HG03432 (cell line): ENCODE measurements at regions not wholly inside any gene's neighbourhood (a gene's known extent, or its start where the extent isn't known, plus 50 kb on each side); places are given as distances from the start of the nearest gene placed in this dataset.

Experiments
- ATAC-seq: cut with Tn5 transposase; IDR thresholded peaks from one replicate; pipeline ENCODE4 v1.9.1; 2021; ENCODE audit warnings: mild to moderate bottlenecking, moderate library complexity; ENCODE audit not compliant: unreplicated experiment

- ATAC-seq, result no peak
These were observed 298.2 kb upstream of the NXPH2 start for GRCh38 chr2:139078376-139078775.

DNA sequence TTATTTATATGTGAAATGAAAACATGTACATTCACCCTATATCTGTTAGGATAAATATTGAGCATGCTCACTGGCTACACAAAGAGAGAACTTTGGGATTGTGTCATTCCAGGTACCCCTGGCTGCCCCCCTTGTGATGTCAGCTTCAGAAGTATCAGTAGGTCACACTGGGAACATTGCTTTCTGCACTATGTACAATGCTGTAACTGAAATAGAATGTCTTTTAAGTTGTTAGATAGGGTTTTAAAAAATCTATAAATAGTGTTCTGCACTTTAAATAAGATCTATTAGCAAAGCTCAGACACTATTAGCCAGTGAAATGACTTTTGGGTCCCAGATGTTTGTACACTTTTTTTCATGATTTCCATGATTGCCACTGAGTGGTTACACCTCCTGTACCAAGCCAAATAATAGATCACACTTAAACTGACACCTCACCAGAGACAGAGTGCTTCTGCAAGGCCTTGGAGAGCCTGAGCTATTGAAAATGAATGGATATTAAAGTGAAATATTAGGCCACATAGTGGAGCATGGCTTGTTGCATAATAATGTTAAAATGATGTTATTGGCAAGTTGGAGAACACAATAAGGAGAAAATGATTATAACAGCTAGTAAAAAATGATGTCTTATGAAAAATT, 297.0 kb upstream of the NXPH2 start:
- ATAC-seq, result no peak

- ATAC-seq, result no peak
These were observed 287.7 kb upstream of the NXPH2 start for GRCh38 chr2:139067874-139068273.

GRCh38 chr2:139067072-139067471, 286.9 kb upstream of the NXPH2 start:
- ATAC-seq, result no peak

GRCh38 chr2:139064159-139064558, 284.0 kb upstream of the NXPH2 start:
- no peak for ATAC-seq

DNA sequence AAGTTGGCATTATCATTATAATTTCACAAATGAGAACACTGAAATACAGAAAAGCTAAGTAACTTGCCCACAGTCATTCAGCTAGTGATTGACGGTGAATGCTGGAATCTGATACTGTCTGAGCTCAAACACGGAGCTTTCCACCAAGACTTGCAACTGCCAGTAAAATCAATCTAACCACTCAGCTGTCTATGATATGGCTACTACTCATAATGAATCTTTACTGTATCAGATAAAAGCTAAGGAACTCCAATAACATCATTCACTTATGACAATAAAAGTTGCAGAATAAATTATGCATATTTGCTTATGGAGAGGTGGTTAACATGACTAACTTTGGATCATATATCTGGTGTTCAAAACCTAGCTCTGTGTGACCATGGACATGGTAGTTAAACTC, 279.4 kb upstream of the NXPH2 start:
- no peak for ATAC-seq

GRCh38 chr2:139055202-139055601, 275.0 kb upstream of the NXPH2 start:
- ATAC-seq, result no peak

GRCh38 chr2:139048017-139048416, 267.8 kb upstream of the NXPH2 start:
- ATAC-seq, result no peak

DNA sequence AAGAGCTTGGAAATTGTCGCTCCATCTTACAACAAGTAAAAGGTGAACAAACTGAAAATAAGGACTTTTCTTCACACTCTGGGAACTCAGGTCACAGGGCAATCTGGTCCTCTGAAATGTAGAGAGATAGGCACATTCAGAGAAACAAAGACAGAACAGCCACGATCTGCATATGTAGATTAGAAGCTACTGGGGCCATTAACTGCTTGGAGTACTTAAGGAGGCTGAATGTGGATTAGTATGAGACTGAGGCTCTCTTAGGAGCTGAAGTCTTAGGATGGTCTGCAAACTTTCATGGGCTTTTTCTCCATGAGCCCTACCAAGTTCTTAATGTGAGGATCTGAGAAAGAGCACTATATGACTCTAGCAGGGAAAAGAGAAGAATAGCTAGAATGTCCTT, 265.3 kb upstream of the NXPH2 start:
- no peak for ATAC-seq

DNA sequence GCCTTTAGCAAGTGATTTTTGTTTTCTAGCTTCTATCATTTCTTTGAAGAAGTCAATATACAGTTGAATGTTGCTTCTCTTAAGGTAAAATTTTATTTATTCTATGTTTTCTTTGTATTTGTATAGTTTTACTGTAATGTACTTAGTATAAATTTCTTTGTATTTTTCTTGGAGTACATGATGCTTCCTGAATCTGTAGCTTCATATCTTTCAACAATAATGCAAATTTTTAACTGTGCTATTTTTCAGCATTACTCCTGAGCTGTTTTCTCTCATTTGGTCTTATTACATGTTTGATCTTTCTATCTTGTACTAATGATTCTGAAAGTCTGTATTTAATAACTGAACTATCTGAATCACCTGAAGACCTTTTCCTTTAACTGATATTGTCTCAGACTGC, 253.9 kb upstream of the NXPH2 start:
- ATAC-seq, result no peak

DNA sequence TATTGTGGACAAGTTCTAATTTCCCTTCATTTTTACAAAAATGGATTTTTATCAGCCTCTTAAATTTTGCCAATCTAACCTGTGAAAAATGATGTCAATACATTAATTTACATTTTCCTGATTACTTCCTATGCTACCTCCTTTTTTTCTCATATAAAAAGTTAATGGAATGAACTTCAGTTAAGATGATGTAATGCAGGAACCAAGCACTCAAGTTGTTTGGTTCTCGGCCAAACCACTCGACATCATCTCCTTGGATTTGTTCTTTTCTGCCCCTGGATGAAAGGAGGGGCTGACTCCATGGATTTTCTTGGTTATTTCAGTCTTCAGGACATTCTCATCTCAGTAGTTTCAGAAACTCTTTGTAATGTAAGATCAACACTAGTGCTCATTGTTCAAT, 253.1 kb upstream of the NXPH2 start:
- no peak for ATAC-seq

GRCh38 chr2:139031722-139032121, 251.5 kb upstream of the NXPH2 start:
- ATAC-seq, result peak; percentile 84

GRCh38 chr2:139020287-139020686, 240.1 kb upstream of the NXPH2 start:
- no peak for ATAC-seq

DNA sequence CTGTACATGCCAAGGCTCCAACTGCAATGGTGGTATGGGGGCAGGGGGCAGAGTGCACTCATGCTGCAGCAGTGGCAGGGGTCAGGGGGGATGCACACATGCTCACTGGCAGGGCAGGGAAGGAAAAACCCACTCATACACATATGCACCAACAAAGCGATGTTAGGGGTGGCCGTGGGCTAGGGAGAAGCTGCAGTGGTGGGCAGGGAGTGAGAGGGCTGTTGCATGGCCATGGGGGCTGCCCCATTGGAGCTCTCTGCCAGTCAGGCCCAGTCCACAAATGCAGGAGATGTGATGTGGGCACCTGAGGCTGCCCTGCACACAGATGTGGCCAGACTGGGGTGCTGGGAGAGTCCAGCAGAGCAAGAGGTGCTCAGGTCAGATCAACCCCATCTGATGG, 238.1 kb upstream of the NXPH2 start:
- no peak for ATAC-seq

GRCh38 chr2:139007130-139007529, 226.9 kb upstream of the NXPH2 start:
- no peak for ATAC-seq

- ATAC-seq, result no peak
These were observed 220.1 kb upstream of the NXPH2 start for GRCh38 chr2:139000131-139000785.

DNA sequence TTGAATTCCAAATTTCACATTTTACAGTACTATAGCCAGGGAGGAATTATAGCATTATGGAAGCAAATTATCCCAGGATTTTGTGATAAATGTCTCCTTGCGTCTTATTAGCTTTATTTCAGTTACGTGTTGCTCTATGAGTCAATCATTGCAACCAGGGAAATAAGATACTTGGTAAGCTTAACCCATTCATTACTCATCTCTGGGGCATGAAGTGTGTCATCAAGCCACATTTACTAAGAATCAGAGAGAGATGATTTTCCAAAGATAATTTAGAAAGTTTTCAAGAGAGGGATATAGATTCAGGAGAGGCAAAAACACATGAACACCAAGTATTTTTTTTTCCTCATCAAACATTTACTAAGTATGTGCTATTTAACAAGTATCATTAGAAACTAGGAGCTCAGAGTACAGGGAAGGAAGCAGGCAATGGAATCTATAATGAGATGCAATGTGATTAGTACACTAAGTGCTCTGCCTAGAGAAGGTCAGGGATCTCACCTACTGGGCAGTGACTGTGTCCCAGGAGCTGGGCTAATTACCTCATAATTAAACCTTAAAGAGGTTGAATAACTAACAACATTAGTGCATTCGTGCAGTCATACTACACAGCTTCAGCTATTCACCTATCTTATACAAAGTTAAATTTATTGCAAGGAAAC, 217.8 kb upstream of the NXPH2 start:
- no peak for ATAC-seq

- no peak for ATAC-seq
These were observed 217.2 kb upstream of the NXPH2 start for GRCh38 chr2:138997346-138997745.

- ATAC-seq, result no peak
These were observed 214.3 kb upstream of the NXPH2 start for GRCh38 chr2:138994502-138994901.

DNA sequence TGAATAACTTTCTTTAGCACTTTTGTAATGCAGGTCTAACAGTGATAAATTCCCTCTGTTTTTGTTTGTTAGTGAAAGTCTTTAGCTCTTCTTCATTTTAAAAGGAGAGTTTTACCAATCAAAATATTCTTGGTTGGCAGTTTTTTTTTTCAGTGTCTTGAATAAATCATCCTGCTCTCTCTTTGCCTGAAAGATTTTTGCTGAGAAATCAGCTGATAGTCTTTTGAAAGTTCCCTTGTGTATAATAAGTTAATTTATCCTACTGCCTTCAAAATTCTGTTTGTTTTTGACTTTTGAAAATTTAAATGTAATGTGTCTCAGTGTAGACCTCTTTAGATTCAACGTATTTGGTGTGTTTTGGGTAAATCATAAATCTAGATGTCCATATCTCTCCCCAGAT, 205.7 kb upstream of the NXPH2 start:
- ATAC-seq, result no peak

GRCh38 chr2:138979131-138979785, 199.1 kb upstream of the NXPH2 start:
- no peak for ATAC-seq

DNA sequence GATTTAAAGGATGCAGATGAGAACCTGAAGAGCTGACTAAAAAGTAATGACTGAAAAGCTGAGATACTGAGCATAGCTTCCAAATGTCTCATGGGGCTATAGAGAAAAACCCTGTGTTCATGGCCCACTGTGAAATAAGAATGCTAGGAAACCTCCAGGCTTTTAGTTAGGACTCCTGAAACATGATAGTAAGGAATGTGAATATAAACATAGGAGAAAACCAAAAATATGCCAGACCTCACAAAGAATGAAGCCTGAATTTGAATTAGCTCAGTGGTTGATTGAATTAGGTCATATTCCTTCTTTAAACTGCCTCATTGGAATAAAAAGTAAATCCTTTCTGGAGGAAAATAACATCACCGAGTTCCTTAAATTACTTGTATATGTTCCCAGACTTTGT, 194.5 kb upstream of the NXPH2 start:
- no peak for ATAC-seq
